HAP-1 (cell line): ENCODE measurements at regions not wholly inside any gene's neighbourhood (a gene's known extent, or its start where the extent isn't known, plus 50 kb on each side); places are given as distances from the start of the nearest gene placed in this dataset.

Source experiments
- DNase-seq, 2 experiments: peaks; one replicate each; pipeline ENCODE4 v3.0.0-alpha.2; 2016 to 2020; ENCODE audit warnings: low spot score in 2 of 2
- H3K27me3 ChIP-seq: fragments of 250-450 bp; sonication (Bioruptor Pico); 2 replicates; pipeline ENCODE4 v1.5.1; 2020; ENCODE audit warnings: low read depth, mild to moderate bottlenecking, moderate library complexity
- H3K36me3 ChIP-seq: fragments of 250-450 bp; sonication (Bioruptor Pico); replicated peaks from 2 replicates; pipeline ENCODE4 v1.5.1; 2020; ENCODE audit warnings: mild to moderate bottlenecking
- H3K4me1 ChIP-seq: fragments of 250-450 bp; sonication (Bioruptor Pico); 2 replicates; pipeline ENCODE4 v1.5.1; 2020; ENCODE audit warnings: mild to moderate bottlenecking
- H3K4me3 ChIP-seq: fragments of 250-450 bp; sonication (Bioruptor Pico); 2 replicates; pipeline ENCODE4 v1.5.1; 2020; ENCODE audit warnings: mild to moderate bottlenecking, moderate library complexity
- H3K9me3 ChIP-seq: fragments of 250-450 bp; sonication (Bioruptor Pico); 2 replicates; pipeline ENCODE4 v1.5.1; 2020; ENCODE audit warnings: mild to moderate bottlenecking, moderate library complexity
- in situ Hi-C: fragments of 300-500 bp; cut with MboI; formaldehyde crosslinking; loops from 3 replicates; pipeline ENCODE4 v1.14.3; 2020; ENCODE audit warnings: low sequenced_read_pairs, inconsistent platforms, mixed read lengths

DNA sequence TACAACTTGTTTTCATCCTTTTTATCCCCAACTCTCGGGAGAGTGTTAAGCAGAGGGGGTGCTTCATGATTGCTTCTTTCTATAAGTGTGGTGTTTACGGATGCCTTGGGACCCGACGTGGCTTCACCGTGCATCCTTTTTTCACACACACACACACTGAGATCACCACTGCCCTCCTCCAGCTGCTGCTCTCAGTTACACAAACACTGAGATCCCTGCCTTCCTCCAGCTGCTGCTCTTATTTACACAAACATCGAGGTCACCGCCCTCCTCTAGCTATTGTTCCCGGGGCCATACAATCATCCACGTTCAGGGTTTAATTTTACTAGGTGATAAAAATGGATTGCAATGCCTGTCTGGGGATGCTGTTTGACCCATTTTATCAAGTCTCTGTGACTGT lies 155.4 kb upstream of the FAM9B start:
- no peak for DNase-seq
- Histone ChIP-seq H3K4me1 (no peaks in the 10 kb centered on the region), H3K27me3 (no peaks in the 10 kb centered on the region), H3K4me3 (no peak overlapping the region), H3K36me3 (no peaks in the 10 kb centered on the region), H3K9me3 (no peaks in the 10 kb centered on the region)
- in situ Hi-C loops = no loop called here

- in situ Hi-C loops = no loop called here
- Histone ChIP-seq H3K4me3 (no peak overlapping the region), H3K27me3 (no peaks in the 10 kb centered on the region), H3K36me3 (no peaks in the 10 kb centered on the region), H3K9me3 (no peaks in the 10 kb centered on the region), H3K4me1 (no peaks in the 10 kb centered on the region)
- no peak for DNase-seq
Measured at GRCh38 chrX:9191392-9191791, 157.5 kb upstream of the FAM9B start.

GRCh38 chrX:9195199-9195880 lies 161.4 kb upstream of the FAM9B start:
- Histone ChIP-seq H3K4me3 (no peak overlapping the region), H3K36me3 (no peaks in the 10 kb centered on the region), H3K9me3 (no peaks in the 10 kb centered on the region), H3K27me3 (no peaks in the 10 kb centered on the region), H3K4me1 (no peaks in the 10 kb centered on the region)
- DNase-seq = no peak
- in situ Hi-C loops = no loop called here

DNA sequence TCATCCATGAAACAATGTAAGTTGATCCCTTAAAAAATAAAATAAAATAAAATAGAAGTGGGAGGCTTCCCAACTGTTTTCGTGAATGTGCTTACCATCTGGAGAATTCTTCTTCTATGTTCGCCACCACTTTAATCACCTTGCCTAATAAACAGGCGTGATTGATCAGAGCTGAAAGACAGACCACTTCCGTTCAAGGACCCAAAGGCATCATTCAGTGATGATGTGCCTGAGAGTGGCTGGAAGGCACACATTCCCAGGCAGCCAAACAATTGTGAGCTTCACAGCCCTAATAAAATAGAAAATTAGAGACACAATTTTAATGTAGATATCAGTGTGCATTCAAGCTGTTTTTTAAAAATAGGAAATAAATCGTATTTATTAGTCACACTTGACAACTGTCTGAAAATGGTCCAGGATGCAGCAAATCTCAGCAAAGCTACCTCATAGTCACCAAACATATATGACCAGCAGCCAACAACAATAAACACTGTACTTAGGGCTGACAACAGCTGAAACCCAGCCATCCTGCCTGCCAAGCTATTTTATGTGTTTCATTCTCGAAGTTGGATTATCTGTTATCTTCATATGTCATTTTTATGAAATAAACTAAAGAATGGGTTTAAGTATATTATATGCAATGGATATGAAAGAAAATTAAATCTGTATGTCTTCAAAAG lies 163.2 kb upstream of the FAM9B start:
- Histone ChIP-seq H3K9me3 (no peaks in the 10 kb centered on the region), H3K4me3 (no peak overlapping the region), H3K36me3 (no peaks in the 10 kb centered on the region), H3K27me3 (no peaks in the 10 kb centered on the region), H3K4me1 (no peaks in the 10 kb centered on the region)
- DNase-seq = no peak
- in situ Hi-C loops = no loop called here

DNA sequence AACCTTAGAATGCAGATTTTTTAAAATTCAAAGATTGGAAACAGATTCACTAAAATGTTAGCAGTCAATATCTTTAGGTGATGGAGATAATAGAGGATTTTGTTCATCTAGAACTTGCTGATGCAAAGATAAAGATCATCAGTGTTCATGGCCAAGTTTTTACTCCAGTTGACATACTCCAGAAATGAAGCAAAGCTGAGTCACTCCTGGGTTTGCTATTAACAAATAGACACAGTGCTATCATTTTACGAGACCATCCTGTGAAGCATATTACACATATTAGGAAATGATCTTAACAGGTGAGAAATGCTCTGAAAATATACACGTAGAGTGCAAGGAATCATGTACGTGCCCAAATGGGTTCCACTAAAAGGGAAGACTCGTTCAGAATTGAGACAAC lies 170.6 kb upstream of the FAM9B start:
- Histone ChIP-seq H3K4me3 (no peak overlapping the region), H3K36me3 (no peaks in the 10 kb centered on the region), H3K27me3 (no peaks in the 10 kb centered on the region), H3K4me1 (no peaks in the 10 kb centered on the region), H3K9me3 (no peaks in the 10 kb centered on the region)
- in situ Hi-C loops = no loop called here
- no peak for DNase-seq

DNA sequence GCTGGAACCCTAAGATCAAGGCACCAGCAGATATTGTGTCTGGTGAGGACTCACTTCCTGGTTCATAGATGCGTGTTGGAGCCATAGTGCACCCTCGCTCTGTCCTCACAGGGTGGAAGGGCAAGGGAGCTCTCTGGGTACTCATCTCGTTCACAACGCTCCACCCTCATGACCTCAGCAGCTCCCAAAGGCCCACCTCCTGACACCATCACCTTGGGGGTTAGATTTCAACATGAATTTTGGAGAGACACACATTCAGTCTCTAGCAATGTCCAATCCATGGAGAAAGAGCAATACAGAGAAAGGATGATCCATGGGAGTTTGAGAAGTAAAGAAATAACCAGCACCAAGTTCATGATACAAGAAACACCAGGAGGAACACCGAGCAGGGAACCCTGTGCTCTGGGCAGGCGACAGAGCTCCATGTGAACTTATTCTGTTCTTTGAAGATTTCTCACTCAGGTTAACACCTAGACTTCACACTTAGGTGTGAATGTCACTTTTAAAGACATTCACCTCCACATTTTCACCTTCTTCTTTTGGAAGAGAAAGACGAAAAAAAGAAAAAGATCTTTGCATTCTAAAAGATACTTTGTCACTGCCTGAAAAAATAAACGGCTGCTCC lies 171.8 kb upstream of the FAM9B start:
- H3K27me3 ChIP-seq = no peaks in the 10 kb centered on the region

GRCh38 chrX:9207142-9207541 lies 173.2 kb upstream of the FAM9B start:
- no peak for DNase-seq
- Histone ChIP-seq H3K36me3 (no peaks in the 10 kb centered on the region), H3K4me3 (no peak overlapping the region), H3K9me3 (no peaks in the 10 kb centered on the region), H3K27me3 (no peaks in the 10 kb centered on the region), H3K4me1 (no peaks in the 10 kb centered on the region)
- in situ Hi-C loops = no loop called here

More for the DNA sequence above, 171.8 kb upstream of the FAM9B start:
- Histone ChIP-seq H3K4me1 (no peaks in the 10 kb centered on the region), H3K9me3 (no peaks in the 10 kb centered on the region), H3K4me3 (no peak overlapping the region), H3K36me3 (no peaks in the 10 kb centered on the region)
- in situ Hi-C loops = no loop called here
- no peak for DNase-seq

DNA sequence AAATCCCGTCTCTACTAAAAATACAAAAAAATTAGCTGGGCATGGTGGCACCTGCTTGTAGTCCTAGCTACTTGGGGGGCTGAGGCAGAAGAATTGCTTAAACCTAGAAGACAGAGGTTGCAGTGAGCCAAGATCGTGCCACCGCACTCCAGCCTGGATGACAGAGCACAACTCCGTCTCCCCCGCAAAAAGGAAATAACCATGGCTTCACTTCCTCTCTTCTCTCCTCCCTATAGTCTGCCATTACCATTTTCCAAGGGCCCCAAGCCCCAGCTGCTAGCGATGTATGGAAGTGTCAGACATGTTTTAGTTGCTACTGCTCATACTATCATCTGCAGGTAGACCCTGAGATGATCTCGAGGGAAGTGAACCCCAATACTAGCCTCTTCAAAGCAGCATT lies 177.3 kb upstream of the FAM9B start:
- Histone ChIP-seq H3K4me3 (no peak overlapping the region), H3K4me1 (no peaks in the 10 kb centered on the region), H3K27me3 (no peaks in the 10 kb centered on the region), H3K36me3 (no peaks in the 10 kb centered on the region), H3K9me3 (no peaks in the 10 kb centered on the region)
- in situ Hi-C loops = no loop called here
- no peak for DNase-seq

- Histone ChIP-seq H3K4me3 (no peak overlapping the region), H3K9me3 (no peaks in the 10 kb centered on the region), H3K4me1 (no peaks in the 10 kb centered on the region), H3K27me3 (no peaks in the 10 kb centered on the region), H3K36me3 (no peaks in the 10 kb centered on the region)
- in situ Hi-C loops = no loop called here
- no peak for DNase-seq
Measured at GRCh38 chrX:9221781-9222180, 187.9 kb upstream of the FAM9B start.

- no peak overlapping the region for H3K4me3 ChIP-seq
- DNase-seq = no peak
- H3K4me1 ChIP-seq = no peaks in the 10 kb centered on the region
- in situ Hi-C loops = no loop called here
- no peaks in the 10 kb centered on the region for H3K36me3 ChIP-seq
- H3K9me3 ChIP-seq = no peaks in the 10 kb centered on the region
- no peaks in the 10 kb centered on the region for H3K27me3 ChIP-seq
Measured at GRCh38 chrX:9222299-9222698, 188.4 kb upstream of the FAM9B start.

- DNase-seq = no peak
Measured at GRCh38 chrX:9227276-9227675, 193.3 kb upstream of the FAM9B start.

GRCh38 chrX:9231491-9231890 lies 197.6 kb upstream of the FAM9B start:
- in situ Hi-C loops = no loop called here
- no peaks in the 10 kb centered on the region for H3K27me3 ChIP-seq
- no peak overlapping the region for H3K4me3 ChIP-seq
- no peaks in the 10 kb centered on the region for H3K9me3 ChIP-seq
- H3K36me3 ChIP-seq = no peaks in the 10 kb centered on the region
- no peak for DNase-seq
- no peaks in the 10 kb centered on the region for H3K4me1 ChIP-seq

More at GRCh38 chrX:9227276-9227675, 193.3 kb upstream of the FAM9B start:
- Histone ChIP-seq H3K4me3 (no peak overlapping the region), H3K27me3 (no peaks in the 10 kb centered on the region), H3K9me3 (no peaks in the 10 kb centered on the region), H3K36me3 (no peaks in the 10 kb centered on the region), H3K4me1 (no peaks in the 10 kb centered on the region)
- in situ Hi-C loops = no loop called here

DNA sequence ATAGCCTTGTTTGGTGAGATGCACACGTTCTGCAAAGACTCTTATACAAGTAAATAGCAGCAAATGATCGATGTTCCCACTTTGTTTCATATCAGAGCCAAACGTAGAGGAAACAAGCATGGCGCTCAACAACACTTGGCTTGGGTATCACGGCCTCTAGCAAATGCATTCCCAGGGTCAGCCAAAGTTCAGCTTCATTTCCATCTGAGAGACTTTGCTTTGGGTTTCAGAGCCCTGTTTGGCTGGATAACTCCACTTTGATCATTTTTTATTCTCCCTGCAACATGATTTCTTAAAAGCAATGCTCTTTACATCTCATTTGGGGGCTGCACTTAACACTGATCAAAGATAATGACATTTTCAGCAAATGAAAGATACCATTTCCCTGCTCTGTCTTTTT lies 199.2 kb upstream of the FAM9B start:
- H3K9me3 ChIP-seq = no peaks in the 10 kb centered on the region
- no peak overlapping the region for H3K4me3 ChIP-seq
- in situ Hi-C loops = no loop called here
- no peak for DNase-seq
- H3K4me1 ChIP-seq = no peaks in the 10 kb centered on the region
- no peaks in the 10 kb centered on the region for H3K27me3 ChIP-seq
- H3K36me3 ChIP-seq = no peaks in the 10 kb centered on the region

GRCh38 chrX:9234315-9234714 lies 200.4 kb upstream of the FAM9B start:
- Histone ChIP-seq H3K27me3 (no peaks in the 10 kb centered on the region), H3K36me3 (no peaks in the 10 kb centered on the region), H3K4me3 (no peak overlapping the region), H3K9me3 (no peaks in the 10 kb centered on the region), H3K4me1 (no peaks in the 10 kb centered on the region)
- in situ Hi-C loops = no loop called here
- DNase-seq = no peak
